ENCODE measurements at regions not wholly inside any gene's neighbourhood (a gene's known extent, or its start where the extent isn't known, plus 50 kb on each side); places are given as distances from the start of the nearest gene placed in this dataset.

DNA sequence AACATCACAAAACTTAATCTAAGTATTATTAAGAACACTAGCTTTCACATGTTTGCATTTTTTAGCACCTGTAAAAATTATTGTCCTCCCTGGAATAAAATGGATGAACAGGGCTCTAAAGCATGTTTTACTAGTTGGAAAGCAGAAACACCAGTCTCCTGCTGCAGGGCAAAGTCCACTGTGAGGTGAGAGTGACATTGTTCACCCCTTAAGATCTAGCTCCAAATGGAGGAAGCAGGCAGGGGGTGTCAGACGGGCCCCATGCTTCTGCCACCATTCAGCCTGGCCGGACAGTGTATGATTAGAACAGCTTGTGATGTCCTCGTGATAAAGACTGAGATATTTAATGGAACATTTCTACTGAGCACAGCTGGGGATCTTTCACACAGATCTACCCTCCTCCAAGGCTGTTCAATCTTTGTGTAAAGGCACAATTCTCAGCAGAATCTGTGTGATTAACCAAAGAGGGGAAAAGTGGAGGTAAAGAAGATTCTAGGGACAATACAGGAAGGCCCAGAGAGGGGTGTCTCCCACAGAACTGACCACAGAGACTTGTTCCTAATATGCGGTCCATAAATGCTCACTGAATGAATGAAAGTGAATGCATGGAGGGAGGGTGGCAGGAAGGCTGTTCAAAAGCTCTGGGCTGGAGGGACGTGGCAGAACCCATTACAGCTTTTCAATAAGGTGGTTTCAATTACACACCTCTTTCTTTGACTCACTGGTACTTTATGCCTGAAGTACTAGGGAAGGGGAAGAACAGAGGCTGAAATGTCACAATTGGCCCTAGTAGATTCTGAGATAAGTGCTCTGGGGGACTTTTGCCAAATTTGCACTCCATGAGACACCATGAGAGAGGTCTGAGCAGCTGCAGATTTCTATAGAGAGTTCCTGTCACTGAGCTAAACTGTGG lies 239.1 kb upstream of the ARHGAP20 start:
- TF ChIP-seq, protein P1, sequence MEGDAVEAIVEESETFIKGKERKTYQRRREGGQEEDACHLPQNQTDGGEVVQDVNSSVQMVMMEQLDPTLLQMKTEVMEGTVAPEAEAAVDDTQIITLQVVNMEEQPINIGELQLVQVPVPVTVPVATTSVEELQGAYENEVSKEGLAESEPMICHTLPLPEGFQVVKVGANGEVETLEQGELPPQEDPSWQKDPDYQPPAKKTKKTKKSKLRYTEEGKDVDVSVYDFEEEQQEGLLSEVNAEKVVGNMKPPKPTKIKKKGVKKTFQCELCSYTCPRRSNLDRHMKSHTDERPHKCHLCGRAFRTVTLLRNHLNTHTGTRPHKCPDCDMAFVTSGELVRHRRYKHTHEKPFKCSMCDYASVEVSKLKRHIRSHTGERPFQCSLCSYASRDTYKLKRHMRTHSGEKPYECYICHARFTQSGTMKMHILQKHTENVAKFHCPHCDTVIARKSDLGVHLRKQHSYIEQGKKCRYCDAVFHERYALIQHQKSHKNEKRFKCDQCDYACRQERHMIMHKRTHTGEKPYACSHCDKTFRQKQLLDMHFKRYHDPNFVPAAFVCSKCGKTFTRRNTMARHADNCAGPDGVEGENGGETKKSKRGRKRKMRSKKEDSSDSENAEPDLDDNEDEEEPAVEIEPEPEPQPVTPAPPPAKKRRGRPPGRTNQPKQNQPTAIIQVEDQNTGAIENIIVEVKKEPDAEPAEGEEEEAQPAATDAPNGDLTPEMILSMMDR (IDR thresholded peaks at IDR 0.05), result no peak
- TF ChIP-seq POLR2A (IDR thresholded peaks at IDR 0.05), result no peak
